ENCODE measurements at regions not wholly inside any gene's neighbourhood (a gene's known extent, or its start where the extent isn't known, plus 50 kb on each side); places are given as distances from the start of the nearest gene placed in this dataset.

DNA sequence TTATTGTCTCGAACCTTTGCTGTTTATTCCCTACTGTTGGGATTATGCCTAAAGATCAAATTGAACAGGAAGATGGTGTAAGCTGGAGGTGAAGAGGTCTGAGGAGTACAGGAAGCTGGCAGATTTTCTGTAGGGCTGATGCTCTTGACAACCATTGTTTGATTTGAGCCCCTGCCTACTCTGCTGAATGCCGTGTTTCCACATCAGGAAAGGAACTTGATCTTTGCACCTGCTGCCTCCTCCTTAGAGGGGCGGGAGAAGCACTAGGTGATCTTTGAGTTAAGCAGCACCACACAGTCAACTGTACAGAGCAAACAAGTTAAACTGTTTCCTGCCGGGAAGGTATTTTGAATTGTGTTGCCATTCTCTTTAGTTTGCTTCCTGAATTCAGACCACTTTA, 364.6 kb upstream of the EPHA6 start:
- no peak for TF ChIP-seq CTCF (IDR thresholded peaks at IDR 0.05 in 4 of 5, conservative IDR thresholded peaks at IDR 0.05 in 1 of 5)
- no peak for TF ChIP-seq POLR2A (IDR thresholded peaks at IDR 0.05)

All from gastrocnemius medialis (tissue), 4 donors.